NCI-H2171 treated with DMSO at 0.1 percent for 48 hours (cell line): ENCODE measurements at regions not wholly inside any gene's neighbourhood (a gene's known extent, or its start where the extent isn't known, plus 50 kb on each side); places are given as distances from the start of the nearest gene placed in this dataset.

Experiments
- DNase-seq: peaks from one replicate; lab custom pipeline; 2025; lab: John Stamatoyannopoulos, UW

GRCh38 chr1:221469476-221469875, 272.4 kb downstream of the DUSP10 start:
- no peak for DNase-seq

GRCh38 chr1:221470000-221470698, 271.7 kb downstream of the DUSP10 start:
- DNase-seq: no peak

- no peak for DNase-seq
Measured at GRCh38 chr1:221473411-221473810, 268.5 kb downstream of the DUSP10 start.

DNA sequence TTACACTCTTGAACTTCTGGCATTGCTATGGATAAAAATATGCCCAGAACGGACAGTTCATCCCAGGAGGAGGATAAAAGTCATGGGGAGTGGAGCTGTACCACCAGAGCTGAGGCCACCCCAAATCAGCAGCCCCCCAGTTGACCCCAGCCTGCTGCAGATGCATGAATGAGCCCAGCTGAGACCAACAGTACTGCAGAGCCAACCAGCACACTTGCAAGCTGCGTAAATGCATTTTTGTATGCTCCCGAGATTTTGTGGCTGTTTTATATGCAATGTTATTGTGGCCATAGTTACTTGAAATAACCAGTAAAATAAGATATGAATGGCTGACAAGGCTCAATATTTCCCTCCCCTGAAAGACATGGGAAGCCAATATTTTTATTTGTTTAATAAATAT, 264.6 kb downstream of the DUSP10 start:
- DNase-seq: no peak

DNA sequence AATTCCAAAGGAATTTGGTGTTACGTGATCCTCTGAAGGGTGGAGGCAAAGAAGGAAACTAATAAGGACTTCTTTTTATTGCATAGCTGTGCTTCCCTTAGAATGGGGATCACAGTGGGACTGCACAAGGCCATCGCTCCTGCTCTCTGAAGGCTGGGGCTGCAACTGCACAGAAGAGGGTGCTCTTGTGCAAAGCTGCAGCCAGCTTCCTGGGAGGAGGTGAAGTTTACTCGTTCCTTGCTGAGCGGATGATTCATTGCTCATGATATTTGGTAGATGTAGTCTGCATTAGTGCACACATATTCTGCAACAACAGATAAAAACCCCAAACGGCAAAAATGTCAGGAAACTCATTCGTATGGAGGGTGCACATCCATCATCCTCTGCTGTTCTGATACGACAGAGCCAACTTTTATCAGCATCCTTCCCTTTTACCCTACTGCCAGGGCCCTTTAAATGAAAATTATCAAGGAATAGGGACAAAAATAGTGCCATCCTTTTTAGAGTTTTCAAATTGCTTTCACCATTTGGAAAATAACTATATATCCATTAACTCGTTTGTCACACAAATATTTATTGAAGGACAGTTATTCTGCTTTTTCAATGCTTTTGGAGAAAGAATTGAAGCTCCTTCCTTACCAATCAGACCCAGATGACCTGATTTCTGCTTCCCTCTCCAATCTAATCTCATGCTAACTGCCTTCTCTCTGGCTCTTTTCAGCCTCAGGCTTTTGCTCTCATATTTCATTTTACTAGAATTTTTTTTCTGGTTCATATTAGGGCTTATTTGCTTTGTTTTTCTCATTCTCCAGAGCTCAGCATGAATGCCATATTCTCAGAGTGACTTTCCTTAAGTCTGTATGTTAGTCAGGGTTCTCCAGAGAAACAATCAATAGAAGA, 263.6 kb downstream of the DUSP10 start:
- peak; percentile 1 for DNase-seq

- no peak for DNase-seq
Measured at GRCh38 chr1:221487781-221488524, 253.9 kb downstream of the DUSP10 start.

GRCh38 chr1:221488550-221488949, 253.3 kb downstream of the DUSP10 start:
- no peak for DNase-seq

GRCh38 chr1:221494670-221495069, 247.2 kb downstream of the DUSP10 start:
- DNase-seq: no peak

GRCh38 chr1:221497046-221497445, 244.8 kb downstream of the DUSP10 start:
- no peak for DNase-seq

DNA sequence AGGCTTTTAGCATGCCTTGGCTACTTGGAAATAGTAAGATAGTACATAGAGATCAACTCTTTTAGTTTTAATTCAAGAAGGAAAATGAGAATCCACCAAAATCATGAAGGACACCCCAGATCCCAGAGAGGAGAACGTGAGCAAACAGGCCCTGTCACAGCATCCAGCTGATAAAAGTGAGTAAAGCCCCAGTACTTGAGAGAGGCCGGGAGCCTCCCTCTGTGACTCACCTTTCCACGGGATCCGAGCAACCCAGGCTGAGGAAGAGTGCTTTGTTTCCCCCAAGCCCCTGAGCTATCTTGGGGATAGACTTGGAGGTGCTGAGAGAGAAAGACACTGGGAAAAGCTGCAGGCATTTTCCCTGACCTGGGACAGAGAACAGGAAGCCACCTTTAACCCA, 238.6 kb downstream of the DUSP10 start:
- DNase-seq: no peak

GRCh38 chr1:221509575-221510355, 232.1 kb downstream of the DUSP10 start:
- DNase-seq: no peak

- no peak for DNase-seq
Measured at GRCh38 chr1:221510793-221511503, 230.9 kb downstream of the DUSP10 start.

GRCh38 chr1:221511797-221512196, 230.1 kb downstream of the DUSP10 start:
- DNase-seq: no peak

DNA sequence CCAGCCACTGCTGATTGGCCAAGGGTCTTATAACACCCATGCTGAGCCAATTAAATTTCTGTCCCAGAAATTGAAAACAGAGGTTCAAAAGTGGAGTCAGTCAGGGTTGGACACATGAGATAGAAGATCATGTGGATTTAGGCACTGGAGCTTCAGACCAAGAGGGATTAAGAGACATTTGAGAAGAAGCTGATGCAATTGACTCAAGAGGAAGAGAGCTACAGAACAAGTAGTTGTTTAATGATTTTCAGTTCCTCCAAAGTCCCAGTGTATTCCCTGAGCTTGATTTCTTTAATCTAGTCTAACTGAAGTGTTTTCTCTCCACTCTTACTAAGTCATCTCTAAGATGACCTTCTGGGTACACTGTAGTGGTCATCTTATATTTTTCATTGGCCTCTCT, 227.1 kb downstream of the DUSP10 start:
- no peak for DNase-seq

DNA sequence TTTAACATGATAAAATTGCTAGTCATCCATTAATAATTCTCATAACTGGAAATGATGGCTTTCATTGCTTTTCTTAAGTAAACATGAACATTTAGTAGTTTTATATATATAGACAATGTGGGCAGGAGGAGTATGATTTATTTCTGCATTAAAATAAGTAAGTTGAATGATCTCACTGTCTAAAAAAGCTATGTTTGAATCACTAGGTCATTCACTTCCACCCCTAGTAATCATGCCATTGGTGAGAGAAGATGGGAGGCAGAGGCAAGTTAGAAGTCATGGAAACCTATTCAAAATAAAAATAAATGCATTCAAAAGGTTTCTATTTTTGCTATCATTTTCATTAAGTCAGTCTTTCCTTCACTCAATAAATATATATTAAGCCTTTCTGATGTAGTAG, 226.4 kb downstream of the DUSP10 start:
- no peak for DNase-seq

DNA sequence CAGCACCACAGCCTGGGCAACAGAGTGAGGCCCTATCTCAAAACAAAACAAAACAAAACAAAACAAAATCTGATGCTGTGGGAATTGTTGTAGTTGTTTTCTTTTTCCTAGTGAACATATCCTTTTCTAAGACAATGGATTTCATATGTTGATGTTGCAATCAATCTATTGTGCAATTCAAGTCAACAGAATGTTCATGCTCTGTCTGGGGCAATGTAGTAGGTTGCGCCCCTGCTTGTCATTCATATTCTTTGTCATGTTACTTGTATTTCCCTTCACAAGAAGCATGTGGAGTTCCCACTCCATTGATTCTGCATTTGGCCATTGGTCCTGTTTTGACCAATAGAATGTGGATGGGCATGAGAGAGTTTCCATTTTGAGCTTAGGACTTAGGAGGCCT, 223.9 kb downstream of the DUSP10 start:
- DNase-seq: no peak

DNA sequence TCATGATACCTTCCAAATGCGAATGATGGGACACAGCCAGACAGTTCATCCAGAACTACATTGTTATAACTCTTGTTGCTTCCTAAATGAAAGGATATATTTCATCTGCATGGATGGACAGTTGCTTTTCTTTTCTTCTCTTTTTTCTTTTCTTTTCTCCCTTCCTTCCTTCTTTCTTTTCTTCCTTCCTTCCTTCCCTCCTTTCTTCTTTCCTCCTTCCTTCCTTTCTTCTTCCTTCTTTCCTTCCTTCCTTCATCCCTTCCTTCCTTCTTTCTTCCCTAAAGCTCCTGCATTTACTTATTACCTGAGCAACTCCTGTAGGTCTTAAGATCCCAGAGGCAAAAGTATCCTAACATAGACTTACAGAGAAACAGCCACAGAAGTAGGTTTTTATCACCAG, 221.6 kb downstream of the DUSP10 start:
- no peak for DNase-seq

DNA sequence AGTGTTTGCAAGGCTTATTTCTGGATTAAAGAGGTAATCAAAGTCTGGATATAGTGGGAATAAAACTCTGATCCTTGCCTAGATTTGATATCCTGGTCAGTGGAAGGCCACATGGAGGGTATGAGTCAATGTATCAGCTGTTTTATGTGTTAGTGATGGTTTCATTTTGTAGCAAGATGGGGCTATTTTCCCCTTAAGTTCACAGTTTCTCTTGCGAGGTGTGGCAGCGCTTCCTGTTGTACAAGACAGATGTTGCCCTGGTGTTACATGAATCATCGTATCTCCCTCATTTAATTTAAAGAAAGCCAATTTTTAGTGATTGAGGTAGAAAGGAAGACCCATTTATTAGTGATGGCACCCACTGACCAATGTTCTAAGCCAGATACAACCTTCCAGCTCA, 220.2 kb downstream of the DUSP10 start:
- DNase-seq: no peak

DNA sequence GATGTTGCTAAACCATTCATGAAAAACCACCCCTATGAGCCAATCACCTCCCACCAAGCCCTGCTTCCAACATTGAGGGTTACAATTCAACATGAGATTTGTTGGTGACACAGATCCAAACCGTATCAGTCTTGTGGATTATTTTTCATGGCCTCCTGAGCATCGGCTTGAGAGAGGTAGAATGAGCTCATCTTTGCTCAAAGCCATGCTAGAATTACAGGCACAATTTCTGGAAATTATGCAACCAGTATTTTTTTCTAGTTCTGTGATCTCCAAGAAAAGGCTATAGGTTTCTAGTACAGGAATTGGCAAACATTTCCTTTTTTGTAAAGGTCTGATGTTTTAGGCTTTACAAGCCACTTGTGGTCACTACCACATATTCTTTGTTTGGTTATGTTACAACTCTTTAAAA, 219.4 kb downstream of the DUSP10 start:
- no peak for DNase-seq

DNA sequence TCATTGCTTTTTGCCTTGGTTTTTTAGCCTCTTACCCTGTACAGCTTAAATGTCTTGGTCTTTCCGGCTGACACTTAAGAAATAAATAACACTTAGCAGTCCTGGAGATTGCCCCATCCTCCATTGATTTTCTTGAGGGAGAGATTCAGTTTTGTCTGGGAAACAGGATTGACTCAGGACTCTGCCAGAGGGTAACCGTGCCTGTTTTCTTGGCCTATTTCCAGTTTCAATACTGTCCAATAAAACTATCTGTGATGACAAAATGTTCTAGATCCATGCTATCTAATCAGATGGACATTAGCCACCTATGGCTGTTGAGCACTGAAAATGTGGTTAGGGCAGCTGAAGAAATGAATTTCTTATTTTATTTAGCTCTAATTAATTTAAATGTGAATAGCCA, 216.1 kb downstream of the DUSP10 start:
- DNase-seq: no peak

GRCh38 chr1:221527302-221527701, 214.6 kb downstream of the DUSP10 start:
- DNase-seq: no peak
